ENCODE measurements at regions not wholly inside any gene's neighbourhood (a gene's known extent, or its start where the extent isn't known, plus 50 kb on each side); places are given as distances from the start of the nearest gene placed in this dataset.
A peak's percentile ranks its signal among the peaks of the same experiment; 100 is the strongest.
"Not testable (repeated sequence)": the region's sequence is repeated elsewhere in the genome, so short reads cannot be mapped to it uniquely, and the experiment has no call there.

DNA sequence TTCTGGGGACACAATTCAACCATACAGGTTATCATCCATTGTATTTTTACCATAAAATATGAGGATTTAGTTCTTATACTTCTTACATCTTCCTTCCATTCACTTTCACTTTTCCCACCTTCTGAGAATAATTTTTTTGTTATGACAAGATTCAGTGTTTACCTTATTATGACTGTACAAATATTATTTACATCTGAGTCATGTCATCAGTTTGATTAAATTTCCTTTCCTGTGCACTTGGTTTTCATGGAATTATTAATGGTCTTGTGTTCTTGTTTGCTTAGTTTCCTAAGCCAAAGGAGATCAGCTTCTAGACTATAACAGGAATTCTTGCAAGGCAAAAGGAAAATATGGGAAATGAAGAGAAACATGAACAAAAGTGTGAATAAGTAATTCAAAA lies 366.5 kb downstream of the TMEM38B start:
- FAIRE-seq: peak; percentile 89

DNA sequence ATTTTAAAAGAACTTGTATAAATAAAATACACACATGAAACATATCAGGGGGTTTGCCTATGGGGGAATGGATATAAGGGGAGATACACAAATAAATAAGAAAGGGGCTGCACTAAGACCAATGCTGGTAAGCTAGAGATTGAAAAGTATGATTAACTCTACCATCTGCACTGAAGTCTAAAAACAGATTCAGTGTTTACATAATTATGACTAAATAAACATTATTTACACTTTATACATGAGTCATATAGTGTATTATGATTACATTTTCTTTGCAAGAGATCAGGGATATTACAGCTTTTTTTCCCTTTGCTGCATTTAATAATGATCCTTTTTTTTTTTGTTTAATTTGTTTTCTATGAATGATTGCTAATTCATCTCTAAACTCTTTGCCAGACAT lies 367.9 kb downstream of the TMEM38B start:
- no peak for FAIRE-seq

DNA sequence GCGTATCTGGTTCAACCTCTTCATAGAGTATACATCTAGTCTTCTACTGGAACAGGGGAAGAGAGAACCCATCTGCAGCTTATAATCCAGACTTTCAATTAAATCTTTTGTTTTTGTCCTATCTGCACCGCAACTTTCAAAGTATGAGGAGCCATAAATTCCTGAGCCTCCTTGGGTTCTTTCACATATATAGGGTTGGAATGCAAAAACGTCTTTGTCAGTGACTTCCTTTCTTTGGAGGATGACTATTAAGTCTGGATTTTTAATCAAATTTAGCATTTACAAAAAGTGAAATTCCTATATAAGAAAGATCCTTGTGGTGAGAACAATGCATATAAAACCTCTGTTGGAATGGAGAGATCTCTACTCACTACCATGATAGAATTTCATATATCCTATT lies 370.8 kb downstream of the TMEM38B start:
- no peak for FAIRE-seq

DNA sequence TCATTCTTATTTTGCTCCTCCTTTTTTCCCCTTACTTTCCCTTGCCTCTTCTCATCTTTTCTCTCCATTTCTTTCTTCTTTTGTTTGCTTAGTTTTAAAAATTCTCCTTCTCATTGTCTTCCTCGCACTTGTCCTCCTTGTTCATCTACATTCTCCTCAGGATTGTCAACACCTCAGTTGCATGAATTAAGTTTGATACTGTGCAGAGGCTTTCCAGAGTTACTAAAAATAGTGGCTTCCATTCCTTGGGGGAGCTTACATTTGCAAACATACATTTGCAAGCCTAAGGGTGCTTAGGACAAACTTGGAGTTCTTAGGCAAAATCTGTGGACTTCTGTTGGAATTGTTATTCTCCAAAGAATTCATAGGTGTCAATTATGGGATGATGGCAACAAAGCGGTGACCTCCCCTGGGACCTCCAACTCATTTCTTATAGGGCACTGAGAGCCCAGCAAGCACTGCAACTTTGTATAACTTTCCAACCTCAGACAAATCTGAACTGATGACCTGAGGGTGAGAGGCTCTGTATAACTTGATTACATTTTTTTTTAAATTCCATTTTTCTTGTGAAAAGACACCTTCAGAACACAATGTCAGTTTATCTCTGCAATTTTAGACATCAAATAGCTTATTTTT lies 371.4 kb downstream of the TMEM38B start:
- FAIRE-seq: no peak

DNA sequence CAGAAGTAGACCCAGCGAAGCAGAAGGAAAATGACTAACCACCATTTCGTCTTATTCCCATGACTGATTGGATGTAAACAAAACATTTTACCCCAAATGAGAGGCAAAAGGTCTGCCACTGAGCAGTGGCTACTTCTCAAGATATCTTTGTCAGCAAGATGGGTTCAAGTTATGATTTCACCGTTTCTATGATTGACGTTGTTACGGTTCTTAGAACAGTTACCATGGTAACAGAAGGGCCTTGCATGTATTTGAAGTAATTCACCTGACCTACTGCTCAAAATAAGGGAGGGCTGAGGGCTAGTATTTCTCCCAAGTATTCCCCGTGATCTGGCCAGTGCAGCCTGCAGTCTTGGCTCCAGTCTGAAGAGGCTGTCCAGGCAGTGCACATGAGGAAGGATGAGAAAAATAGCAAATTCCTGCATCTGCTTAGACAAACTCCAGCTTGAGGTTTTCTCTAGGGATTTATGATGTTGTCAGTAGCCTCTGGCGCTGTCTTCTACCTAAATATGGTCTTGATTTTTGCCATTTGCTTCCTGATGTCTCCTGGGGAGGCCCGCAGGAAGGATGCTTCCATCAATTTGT lies 372.7 kb downstream of the TMEM38B start:
- no peak for FAIRE-seq

DNA sequence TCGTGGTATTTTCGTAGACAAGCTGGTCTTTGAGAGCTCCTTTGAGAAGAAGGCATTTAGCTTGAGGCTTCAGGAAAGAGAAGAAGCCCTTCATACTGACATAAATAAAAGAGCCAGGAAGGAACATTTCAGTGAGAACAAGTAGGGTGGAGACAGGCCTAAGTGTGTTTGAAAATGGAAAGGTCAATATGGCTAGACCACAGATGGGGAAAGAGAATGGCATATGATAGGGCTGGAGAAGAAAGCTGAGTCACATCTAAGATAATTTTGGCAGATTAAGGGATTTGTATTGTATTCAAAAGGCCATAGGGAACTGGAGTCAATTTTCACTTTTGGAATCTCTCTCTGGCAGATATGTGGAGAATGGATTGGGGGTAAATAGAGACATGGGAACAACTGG lies 374.9 kb downstream of the TMEM38B start:
- no peak for FAIRE-seq

DNA sequence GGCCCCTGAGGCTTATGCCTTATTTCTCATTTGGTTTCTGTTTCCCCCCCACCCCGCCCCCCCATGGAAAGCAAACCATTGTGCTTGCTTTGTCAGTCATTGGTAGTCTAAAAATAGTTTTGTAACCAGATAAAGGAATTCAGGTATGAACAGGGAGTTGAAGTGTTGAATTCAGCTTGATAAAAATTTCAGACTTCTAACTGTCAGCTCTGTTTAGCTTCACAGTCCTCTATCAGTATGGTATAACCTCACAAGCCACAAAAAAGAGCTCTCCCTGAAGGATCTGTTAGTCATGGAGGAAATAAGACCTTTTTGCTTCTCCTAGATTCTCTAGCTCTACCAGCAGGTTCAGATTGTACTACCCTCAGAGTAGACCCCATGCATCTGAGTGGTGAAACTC lies 378.1 kb downstream of the TMEM38B start:
- no peak for FAIRE-seq

DNA sequence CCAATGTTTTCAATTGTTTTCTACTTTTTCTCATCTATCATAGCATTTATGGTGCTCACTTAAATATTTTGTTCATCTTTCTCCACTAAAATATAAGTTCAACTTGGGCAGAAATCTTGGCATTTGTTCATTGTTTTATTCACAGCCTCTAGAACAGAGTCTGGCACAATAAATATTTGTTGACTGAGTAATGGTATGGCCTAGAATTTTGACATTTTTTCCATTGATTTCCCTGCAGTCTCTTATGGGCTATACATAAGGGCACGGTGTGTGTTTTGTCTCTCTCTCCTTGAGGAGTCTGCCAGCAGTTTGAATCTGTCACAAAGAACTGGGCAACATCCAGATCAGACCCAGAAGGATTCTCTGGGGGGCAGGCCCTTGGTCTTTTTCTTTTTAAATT lies 379.7 kb downstream of the TMEM38B start:
- FAIRE-seq: no peak

DNA sequence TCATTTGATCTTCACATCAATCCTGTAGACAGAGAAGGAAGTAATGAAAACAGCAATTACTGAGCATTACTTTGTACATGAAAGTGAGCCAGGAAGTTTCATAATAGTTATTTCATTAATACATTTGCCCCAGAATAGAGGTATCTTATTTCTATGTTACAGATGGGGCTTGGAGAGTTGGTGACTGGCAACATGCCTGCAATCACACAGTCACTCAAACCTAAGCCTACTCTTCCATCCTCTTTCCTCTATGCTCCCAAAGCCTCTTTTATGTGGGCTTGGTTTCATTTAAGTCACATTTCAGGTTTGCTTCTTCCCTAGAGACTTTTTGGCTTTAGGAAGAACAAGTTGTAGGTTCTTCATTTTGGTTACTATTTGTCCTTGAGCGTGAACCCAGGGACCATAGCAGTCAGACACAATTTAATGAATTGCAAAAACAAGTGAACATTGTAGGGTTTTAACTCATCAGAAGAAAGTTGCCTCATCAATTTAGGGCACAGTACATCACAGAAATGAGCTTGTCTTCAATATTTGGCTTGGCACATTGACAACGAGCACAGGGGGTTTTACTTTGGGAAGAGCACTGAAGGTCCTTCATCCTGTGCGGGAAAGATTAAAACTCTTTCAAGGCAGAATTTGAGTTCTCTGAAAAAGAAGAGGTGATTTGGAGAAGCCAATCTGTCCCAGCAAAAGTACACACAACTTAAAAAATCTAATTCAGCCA lies 381.1 kb downstream of the TMEM38B start:
- FAIRE-seq: no peak

DNA sequence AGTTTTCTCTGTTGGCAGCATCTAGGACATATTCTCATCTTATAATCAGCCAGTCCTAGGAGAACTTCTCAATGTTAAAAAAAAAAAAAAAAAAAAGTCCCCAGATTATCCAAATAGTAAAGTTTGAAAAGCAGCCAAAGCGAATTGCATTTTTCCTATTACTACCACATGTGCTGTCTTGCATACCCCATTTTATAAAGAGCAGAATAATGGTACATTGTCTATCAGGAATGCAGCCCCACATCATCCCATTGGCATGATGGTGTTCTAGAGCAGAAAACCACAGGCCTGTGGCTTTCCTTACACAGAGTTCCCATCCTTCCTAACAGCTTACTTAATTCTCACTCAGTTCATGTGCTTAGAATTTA lies 381.6 kb downstream of the TMEM38B start:
- FAIRE-seq: no peak

DNA sequence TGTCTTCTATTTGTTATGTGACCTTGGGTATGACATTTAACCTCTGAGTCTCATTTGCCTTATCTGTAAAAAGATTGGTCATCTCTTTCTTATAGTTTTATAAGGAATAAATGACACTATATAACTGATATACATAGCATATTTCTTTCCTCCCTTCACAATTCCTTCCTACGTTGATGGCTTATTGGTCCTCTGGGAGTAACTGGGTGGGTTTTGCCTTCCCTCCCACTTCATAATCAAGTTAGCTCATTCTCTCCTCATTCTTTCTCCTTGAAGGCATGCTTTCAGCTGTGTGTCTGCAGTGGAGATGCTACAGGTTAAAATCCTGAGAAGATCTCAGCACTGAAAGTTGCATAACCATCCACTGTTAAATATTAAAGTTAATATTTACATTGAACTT lies 382.4 kb downstream of the TMEM38B start:
- no peak for FAIRE-seq

DNA sequence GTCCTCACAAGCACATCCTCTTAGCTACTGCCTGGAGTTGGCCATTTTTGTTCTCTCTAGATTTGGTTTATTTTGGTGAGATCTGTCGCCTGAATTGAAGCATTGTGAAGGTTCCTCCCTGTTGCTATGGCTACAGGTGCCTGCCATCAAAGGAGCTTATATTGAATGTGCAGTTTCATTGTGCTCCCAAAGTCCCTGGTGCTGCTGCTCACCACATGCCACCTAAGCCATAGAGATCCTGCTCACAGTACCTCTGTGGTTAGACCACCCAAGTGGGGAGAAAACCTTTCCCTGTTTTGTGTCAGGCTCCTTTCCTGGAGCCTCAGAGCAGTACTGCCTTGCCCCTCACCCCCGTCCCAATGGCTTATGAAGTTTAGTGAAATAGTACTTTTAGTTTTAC lies 383.4 kb downstream of the TMEM38B start:
- FAIRE-seq: no peak

DNA sequence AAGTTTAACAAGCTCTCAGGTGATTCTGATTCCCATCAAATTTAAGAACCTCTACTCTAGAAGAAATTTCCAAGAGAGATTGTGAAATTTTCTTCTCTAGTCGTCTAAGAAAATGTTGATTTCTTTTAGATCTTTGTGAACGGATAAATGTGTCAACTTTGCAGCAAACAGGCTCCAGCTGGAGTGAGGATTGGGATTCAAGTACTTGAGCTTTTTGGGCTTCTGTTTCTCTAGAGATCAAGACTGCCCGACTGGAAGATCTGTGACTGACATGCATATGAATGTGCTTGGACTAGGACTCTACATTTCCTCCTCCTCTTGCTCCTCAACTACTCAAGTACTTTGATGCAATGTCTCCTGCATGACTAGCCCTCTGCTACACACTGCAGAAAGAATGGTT lies 388.3 kb downstream of the TMEM38B start:
- FAIRE-seq: no peak

DNA sequence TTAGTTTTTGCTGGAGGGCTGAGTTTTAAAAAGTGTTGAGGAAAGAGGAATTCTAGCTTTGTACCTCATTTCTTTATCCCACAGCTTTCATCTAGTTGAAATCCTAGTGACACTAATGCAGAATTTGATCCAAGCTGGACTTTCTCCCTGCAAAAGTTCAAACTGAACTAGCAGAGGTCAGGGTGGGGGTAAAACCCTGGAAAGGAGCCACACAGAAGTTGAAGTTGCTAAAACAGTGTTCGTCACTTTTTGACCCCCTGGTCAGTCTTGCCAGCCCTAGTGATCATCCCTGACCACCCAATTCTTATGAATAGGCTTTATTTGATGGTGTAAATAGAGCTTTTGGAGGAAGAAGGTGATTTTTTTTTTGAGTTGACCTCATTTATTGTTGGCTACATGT lies 390.4 kb downstream of the TMEM38B start:
- no peak for FAIRE-seq

DNA sequence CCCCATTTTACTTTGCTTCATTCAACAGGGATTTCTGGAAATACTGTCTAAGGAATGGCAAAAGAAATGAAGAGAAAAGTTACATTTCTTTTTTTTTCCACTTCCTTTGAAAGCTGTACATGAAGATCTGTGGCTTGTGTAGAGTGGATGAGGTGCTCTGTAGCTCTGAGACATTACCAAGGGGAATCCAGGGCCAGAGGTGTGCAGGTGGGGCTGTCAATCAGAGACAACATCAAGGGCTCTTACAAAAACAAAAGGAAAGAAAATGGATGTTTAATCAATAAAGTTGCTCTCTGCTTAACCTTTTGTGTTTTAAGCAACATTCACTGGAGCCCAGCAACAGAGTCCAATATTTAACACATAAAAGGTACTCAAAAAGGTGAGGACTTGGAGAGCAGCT lies 391.1 kb downstream of the TMEM38B start:
- no peak for FAIRE-seq

DNA sequence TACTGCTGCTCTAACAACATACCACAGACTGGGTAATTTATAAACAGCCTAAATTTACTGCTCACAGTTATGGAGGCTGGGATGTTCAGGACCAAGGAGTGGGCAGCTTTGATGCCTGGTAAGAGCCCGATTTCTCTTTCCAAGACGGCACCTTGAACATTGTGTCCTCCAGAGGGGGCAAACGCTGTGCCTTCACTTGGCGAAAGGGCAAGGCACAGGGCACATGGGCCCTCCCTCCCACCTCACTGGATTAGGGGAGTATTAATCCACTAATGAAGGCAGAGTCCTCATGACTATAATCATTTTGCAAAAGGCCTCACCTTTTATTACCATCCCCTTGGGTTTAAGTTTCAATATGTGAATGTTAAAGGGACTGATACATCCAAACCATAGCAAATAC lies 397.7 kb downstream of the TMEM38B start:
- FAIRE-seq: no peak

DNA sequence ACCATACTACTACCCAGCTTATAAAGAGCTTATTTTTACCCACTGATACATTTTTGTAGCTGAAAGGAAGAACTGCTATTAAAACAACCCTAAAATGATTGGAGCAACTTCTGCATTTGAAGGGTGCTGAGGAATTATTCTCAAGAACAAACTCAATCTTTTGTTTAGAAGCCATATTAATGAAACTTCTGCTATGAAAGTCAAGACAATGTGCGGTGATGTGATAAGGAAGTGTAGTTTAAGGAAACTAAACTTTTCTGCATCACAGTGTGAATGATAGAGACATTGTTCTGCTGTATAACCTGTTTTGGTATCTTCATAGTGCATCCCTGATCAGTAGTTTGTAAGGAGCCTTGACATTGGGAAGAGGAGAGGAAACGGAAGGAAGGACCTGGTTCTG lies 408.5 kb downstream of the TMEM38B start:
- no peak for FAIRE-seq

DNA sequence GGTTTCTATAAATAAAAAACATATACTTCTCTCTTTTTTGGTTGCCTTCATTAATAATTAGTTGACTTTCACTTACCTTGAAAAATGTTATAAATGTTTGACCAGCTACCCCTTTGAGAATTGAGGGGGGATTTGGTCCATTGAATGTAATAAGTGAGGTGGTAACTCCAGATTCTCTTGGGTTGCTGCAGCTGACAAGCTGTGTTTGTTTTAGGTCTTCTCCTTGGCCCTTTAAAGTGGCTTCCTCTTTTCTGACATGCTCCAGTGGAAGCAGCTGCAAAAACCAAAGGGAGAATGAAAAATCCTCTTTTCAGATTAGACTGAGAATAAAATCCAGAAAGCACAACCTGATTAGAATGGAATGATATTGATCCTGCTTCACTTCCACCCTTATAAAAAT lies 410.5 kb downstream of the TMEM38B start:
- FAIRE-seq: no peak

DNA sequence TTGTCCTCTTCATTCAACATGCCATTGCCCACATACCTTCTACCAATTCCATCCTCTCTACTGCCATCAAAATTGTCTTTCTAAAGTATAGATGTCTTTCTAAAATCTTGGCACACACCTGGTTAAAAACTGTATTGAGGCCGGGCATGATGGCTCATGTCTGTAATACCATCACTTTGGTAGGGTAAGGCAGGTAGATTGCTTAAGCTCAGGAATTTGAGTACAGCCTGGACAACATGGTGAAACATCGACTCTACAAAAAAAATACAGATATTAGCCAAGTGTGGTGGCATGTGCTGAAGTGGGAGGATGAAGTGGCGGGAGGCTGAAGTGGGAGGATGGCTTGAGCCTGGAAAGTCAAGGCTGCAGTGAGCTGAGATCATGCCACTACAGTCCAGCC lies 412.1 kb downstream of the TMEM38B start:
- FAIRE-seq: no peak

DNA sequence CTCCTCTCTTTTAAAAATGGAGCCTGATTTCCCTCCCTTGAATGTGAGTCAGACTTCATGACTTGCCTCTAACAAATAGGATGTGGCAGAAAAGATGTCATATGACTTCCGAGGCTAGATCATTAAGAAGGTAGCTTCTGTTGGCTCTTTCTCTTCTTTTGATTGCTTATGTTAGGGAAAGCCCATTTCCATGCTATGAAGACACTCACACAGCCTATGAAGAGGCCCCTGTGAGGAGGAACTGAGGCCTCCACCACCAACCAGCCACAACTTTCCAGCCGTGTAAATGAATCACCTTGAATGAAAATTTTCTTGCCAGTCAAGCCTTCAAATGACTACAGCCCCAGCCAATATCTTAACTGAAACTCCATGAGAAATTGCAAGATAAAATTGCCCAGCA lies 413.4 kb downstream of the TMEM38B start:
- no peak for FAIRE-seq

DNA sequence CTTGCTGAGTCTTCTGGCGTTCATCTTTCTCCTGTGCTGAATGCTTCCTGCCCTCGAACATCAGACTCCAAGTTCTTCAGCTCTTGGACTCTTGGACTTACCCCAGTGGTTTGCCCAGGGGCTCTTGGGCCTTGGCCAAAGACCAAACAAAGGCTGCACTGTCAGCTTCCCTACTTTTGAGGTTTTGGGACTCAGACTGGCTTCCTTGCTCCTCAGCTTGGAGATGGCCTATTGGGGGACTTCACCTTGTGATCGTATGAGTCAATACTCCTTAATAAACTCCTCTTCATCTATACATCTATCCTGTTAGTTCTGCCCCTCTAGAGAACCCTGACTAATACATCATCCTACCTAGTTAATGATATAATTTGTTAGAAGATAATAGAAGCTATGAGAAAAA lies 415.4 kb downstream of the TMEM38B start:
- not testable (repeated sequence) for FAIRE-seq

DNA sequence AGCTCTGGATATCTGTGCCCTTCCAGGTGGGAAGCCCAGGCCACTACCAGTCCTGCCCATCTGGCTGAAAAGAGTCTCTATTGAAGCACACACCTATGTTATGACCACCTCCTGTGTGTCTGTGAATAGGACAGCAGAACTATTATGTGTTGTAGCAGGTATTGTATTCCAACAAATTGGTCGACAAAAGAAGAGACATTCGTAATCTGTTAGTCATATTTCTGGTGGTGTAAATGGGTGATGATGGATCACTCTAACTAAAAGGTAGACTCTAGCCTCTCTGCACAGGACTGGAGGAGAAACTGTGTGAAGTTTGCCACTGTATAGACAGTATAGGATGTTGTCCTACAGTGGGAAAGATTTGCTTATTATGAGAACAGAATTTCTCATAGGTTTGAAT lies 416.1 kb downstream of the TMEM38B start:
- FAIRE-seq: no peak

DNA sequence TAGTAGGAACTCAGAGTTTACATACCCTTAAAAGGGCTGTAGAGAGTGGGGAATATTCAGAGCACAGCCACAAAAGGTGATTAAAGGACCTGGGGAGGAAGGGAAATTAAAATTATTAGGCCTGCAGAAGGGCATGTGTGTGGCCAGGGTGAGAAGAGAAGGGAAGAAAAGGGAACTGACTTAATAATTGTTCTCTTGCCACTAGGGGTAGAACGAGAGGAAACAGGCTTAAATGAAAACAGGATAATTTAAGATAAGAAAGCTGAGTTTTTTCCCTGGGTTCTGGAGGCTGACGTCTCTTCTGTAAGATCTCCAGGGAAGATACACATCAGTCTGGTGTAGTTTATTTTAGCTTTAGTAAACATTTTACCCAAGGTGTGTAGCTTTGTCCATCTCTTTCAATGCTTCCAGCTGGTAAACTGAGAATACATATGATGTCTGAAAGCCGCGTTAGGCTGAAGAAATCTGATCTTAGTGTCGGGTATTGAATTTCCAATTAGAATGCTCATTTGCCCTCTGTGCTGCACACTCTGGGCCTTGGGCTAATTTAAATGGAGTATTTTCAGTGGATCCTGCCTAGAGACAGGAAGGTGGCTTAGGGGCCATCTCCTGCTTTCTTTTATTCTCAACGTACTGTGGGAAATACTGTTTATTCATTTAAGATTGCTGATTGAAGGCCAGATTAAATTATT lies 416.8 kb downstream of the TMEM38B start:
- no peak for FAIRE-seq

DNA sequence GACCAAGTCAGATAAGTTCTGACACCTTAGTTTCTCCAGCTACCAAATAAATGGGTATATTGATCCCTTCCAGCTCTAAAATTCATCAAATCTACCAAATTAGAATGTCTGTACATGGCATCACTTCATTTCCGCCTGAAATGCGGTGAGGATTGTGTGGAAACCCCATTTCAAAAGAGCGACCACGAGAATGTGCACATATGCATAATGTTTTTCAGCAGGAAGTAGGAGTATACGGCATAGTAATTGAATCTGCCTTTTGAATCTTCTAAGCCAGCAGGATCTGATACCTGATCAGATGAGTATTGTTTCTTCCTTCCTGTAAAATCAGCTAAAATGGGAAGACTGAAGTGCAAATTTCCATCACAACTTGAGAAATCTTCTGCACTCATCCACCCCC lies 418.6 kb downstream of the TMEM38B start:
- no peak for FAIRE-seq

Data from islet of Langerhans (tissue), 1 donor.